Astrocyte (in vitro differentiated cells and primary cell): ENCODE measurements at regions not wholly inside any gene's neighbourhood (a gene's known extent, or its start where the extent isn't known, plus 50 kb on each side); places are given as distances from the start of the nearest gene placed in this dataset.

Source experiments
- EZH2 ChIP-seq: IDR thresholded peaks from 2 replicates; pipeline ENCODE4 v1.6.1; 2012; ENCODE audit warnings: mild to moderate bottlenecking, low read length, inconsistent platforms; ENCODE audit not compliant: insufficient read depth
- TF ChIP-seq, protein P1 (sequence below): IDR thresholded peaks from 2 replicates; pipeline ENCODE4 v1.5.1; 2011; ENCODE audit warnings: low read depth, mild to moderate bottlenecking, inconsistent platforms, low read length, moderate library complexity; ENCODE audit not compliant: insufficient read depth

GRCh38 chr4:184936071-184936470, 82.2 kb upstream of the HELT start:
- TF ChIP-seq, protein P1, sequence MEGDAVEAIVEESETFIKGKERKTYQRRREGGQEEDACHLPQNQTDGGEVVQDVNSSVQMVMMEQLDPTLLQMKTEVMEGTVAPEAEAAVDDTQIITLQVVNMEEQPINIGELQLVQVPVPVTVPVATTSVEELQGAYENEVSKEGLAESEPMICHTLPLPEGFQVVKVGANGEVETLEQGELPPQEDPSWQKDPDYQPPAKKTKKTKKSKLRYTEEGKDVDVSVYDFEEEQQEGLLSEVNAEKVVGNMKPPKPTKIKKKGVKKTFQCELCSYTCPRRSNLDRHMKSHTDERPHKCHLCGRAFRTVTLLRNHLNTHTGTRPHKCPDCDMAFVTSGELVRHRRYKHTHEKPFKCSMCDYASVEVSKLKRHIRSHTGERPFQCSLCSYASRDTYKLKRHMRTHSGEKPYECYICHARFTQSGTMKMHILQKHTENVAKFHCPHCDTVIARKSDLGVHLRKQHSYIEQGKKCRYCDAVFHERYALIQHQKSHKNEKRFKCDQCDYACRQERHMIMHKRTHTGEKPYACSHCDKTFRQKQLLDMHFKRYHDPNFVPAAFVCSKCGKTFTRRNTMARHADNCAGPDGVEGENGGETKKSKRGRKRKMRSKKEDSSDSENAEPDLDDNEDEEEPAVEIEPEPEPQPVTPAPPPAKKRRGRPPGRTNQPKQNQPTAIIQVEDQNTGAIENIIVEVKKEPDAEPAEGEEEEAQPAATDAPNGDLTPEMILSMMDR, result no peak
- TF ChIP-seq EZH2, result no peak
